A549 (cell line): ENCODE measurements at regions not wholly inside any gene's neighbourhood (a gene's known extent, or its start where the extent isn't known, plus 50 kb on each side); places are given as distances from the start of the nearest gene placed in this dataset.

Experiments used
- ATAC-seq, 2 experiments: fragments of 200-7000 bp in 1 of 2; fragments of >200 bp in 1 of 2; cut with Nextera tagmentation in 1 of 2; cut with Tn5 transposase in 1 of 2; 3 replicates each; pipeline versions ENCODE4 v1.8.0 to v1.9.1; 2018 to 2020; ENCODE audit warnings: mild to moderate bottlenecking in 1 of 2, moderate library complexity in 1 of 2
- CTCF ChIA-PET: fragments of 300-600 bp; sonication (Branson Sonifier 250); formaldehyde crosslinking; extraction: SDS; loops from one replicate; lab custom pipeline; 2021; ENCODE audit warnings: antibody characterized with exemption, inconsistent platforms; lab: Yijun Ruan, JAX
- POLR2A ChIA-PET: fragments of 350-600 bp; formaldehyde crosslinking; extraction: SDS; loops from one replicate; lab custom pipeline; 2021; ENCODE audit warnings: antibody characterized with exemption, inconsistent platforms; lab: Yijun Ruan, JAX
- DNase-seq, 2 experiments: peaks; one replicate each; pipeline versions ENCODE4 v3.0.0 to v3.0.0-alpha.2; 2011 to 2016; ENCODE audit warnings: low read depth in 1 of 2, low spot score in 1 of 2
- FAIRE-seq: peaks from 2 replicates; lab custom pipeline; 2011; peaks lifted over from hg19 to GRCh38; lab: Jason Lieb, UNC
- H3K27ac ChIP-seq, 2 experiments: fragments of >200 bp; sonication (Bioruptor Twin); formaldehyde crosslinking; 3 replicates each; pipeline ENCODE4 v1.5.1; 2016 to 2017
- H3K4me1 ChIP-seq: fragments of >200 bp; sonication (Bioruptor Twin); formaldehyde crosslinking; 3 replicates; pipeline ENCODE4 v1.6.1; 2016
- H3K4me2 ChIP-seq: fragments of >200 bp; sonication (Bioruptor Twin); formaldehyde crosslinking; 3 replicates; pipeline ENCODE4 v1.6.1; 2016
- H3K4me3 ChIP-seq: fragments of >200 bp; sonication (Bioruptor Twin); formaldehyde crosslinking; 3 replicates; pipeline ENCODE4 v1.5.1; 2016
- H3K9me3 ChIP-seq: fragments of >200 bp; sonication (Bioruptor Twin); formaldehyde crosslinking; 3 replicates; pipeline ENCODE4 v1.6.1; 2016
- BCL3 ChIP-seq: fragments of >200 bp; sonication (Bioruptor Twin); formaldehyde crosslinking; IDR thresholded peaks from 3 replicates; pipeline ENCODE4 v1.6.1; 2016
- BHLHE40 ChIP-seq: IDR thresholded peaks from 2 replicates; pipeline ENCODE4 v1.6.1; 2012; ENCODE audit warnings: low read depth, low read length, inconsistent platforms
- CBX8 ChIP-seq: fragments of 200-600 bp; sonication (generic); IDR thresholded peaks from 2 replicates; pipeline ENCODE4 v1.6.1; 2016
- CHD2 ChIP-seq: fragments of 150-350 bp; IDR thresholded peaks from 2 replicates; pipeline ENCODE4 v1.6.1; 2014; ENCODE audit warnings: low read length; ENCODE audit not compliant: partially characterized antibody
- E2F6 ChIP-seq: IDR thresholded peaks from 2 replicates; pipeline ENCODE4 v1.6.1; 2012; ENCODE audit warnings: low read depth, borderline replicate concordance
- EHF ChIP-seq: fragments of 250-450 bp; sonication (Bioruptor Pico); IDR thresholded peaks from 2 replicates; pipeline ENCODE4 v1.5.0; 2020; ENCODE audit warnings: mild to moderate bottlenecking
- EHMT2 ChIP-seq: fragments of 200-600 bp; sonication (generic); IDR thresholded peaks from 2 replicates; pipeline ENCODE4 v1.6.1; 2016; ENCODE audit warnings: antibody characterized with exemption, low read depth, mild to moderate bottlenecking, moderate library complexity
- FOSL2 ChIP-seq, 2 experiments: fragments of 450-650 bp in 1 of 2; fragments of >200 bp in 1 of 2; sonication (Bioruptor Twin) in 1 of 2; formaldehyde crosslinking; IDR thresholded peaks; 2 replicates each; pipeline versions ENCODE4 v1.5.0 to v1.6.1; 2016 to 2020; ENCODE audit warnings: mild to moderate bottlenecking in 1 of 2, moderate library complexity in 1 of 2
- FOXS1 ChIP-seq: fragments of 250-450 bp; sonication (Bioruptor Pico); IDR thresholded peaks from 2 replicates; pipeline ENCODE4 v1.5.0; 2020; ENCODE audit warnings: mild to moderate bottlenecking, moderate library complexity
- GATA3 ChIP-seq: IDR thresholded peaks from 2 replicates; pipeline ENCODE4 v1.6.1; 2012; ENCODE audit warnings: borderline replicate concordance
- HES2 ChIP-seq: fragments of >200 bp; sonication (Bioruptor Twin); formaldehyde crosslinking; IDR thresholded peaks from 2 replicates; pipeline ENCODE4 v1.6.1; 2016
- HEYL ChIP-seq: fragments of 250-450 bp; sonication (Bioruptor Pico); IDR thresholded peaks from 2 replicates; pipeline ENCODE4 v1.8.0; 2021; ENCODE audit warnings: mild to moderate bottlenecking, moderate library complexity
- MAFK ChIP-seq: fragments of 450-650 bp; IDR thresholded peaks from 2 replicates; pipeline ENCODE4 v1.6.1; 2014; ENCODE audit not compliant: partially characterized antibody
- MAZ ChIP-seq: fragments of 150-350 bp; IDR thresholded peaks from 2 replicates; pipeline ENCODE4 v1.6.1; 2014; ENCODE audit warnings: antibody characterized with exemption, low read depth, low read length, borderline replicate concordance
- NFE2L2 ChIP-seq: fragments of 150-350 bp; conservative IDR thresholded peaks from 2 replicates; pipeline ENCODE4 v1.6.1; 2014; ENCODE audit warnings: low read length
- NPAS2 ChIP-seq: fragments of 250-450 bp; sonication (Bioruptor Pico); IDR thresholded peaks from 2 replicates; pipeline ENCODE4 v1.8.0; 2022; ENCODE audit warnings: mild to moderate bottlenecking, moderate library complexity, borderline replicate concordance
- PHF8 ChIP-seq: fragments of 200-600 bp; sonication (generic); IDR thresholded peaks from 2 replicates; pipeline ENCODE4 v1.6.1; 2016; ENCODE audit warnings: low read depth, mild to moderate bottlenecking, antibody characterized with exemption, moderate library complexity, borderline replicate concordance
- RAD21 ChIP-seq, 2 experiments: fragments of >200 bp in 1 of 2; sonication (Bioruptor Twin) in 1 of 2; formaldehyde crosslinking in 1 of 2; IDR thresholded peaks in 1 of 2; conservative IDR thresholded peaks in 1 of 2; 2 replicates in 1 of 2; 3 replicates in 1 of 2; pipeline ENCODE4 v1.6.1; 2012 to 2018; ENCODE audit warnings: inconsistent platforms in 1 of 2
- REST ChIP-seq: fragments of 200-600 bp; sonication (generic); IDR thresholded peaks from 2 replicates; pipeline ENCODE4 v1.6.1; 2016; ENCODE audit warnings: antibody characterized with exemption, mild to moderate bottlenecking, moderate library complexity
- USF2 ChIP-seq: fragments of 450-650 bp; IDR thresholded peaks from 2 replicates; pipeline ENCODE4 v1.6.1; 2014; ENCODE audit warnings: antibody characterized with exemption
- ZFP36 ChIP-seq: fragments of 450-650 bp; IDR thresholded peaks from 2 replicates; pipeline ENCODE4 v1.6.1; 2014; ENCODE audit warnings: borderline replicate concordance; ENCODE audit not compliant: partially characterized antibody
- ZNF302 ChIP-seq: fragments of 250-450 bp; sonication (Bioruptor Pico); IDR thresholded peaks from 2 replicates; pipeline ENCODE4 v1.9.0; 2021; ENCODE audit warnings: inconsistent platforms, mild to moderate bottlenecking, moderate library complexity
- ZSCAN20 ChIP-seq: fragments of 250-450 bp; sonication (Bioruptor Pico); IDR thresholded peaks from 2 replicates; pipeline ENCODE4 v1.8.0; 2022; ENCODE audit warnings: mild to moderate bottlenecking, moderate library complexity
- whole genome bisulfite sequencing: methylation state at CpG from one replicate; pipeline ENCODE4 v1.1.6; 2017; ENCODE audit errors: missing lambda C conversion rate; 5-methylcytosine and 5-hydroxymethylcytosine counted together

GRCh38 chrY:7447881-7448516, 536.4 kb upstream of the AMELY start:
- Histone ChIP-seq H3K4me3 (no peak overlapping the region), H3K9me3 (no peaks in the 10 kb centered on the region), H3K27ac (no peak overlapping the region), H3K4me1 (no peaks in the 10 kb centered on the region), H3K4me2 (no peak overlapping the region)
- FAIRE-seq (no peak), ATAC-seq (no peak), DNase-seq (no peak)
- 15% methylated on average over 8 of the region's 8 CpGs for WGBS
- TF ChIP-seq GATA3: no peak
- TF ChIP-seq EHMT2: no peak
- TF ChIP-seq CBX8: no peak
- TF ChIP-seq HEYL (CRISPR knock-in tag): no peak
- no peak for TF ChIP-seq FOXS1 (CRISPR knock-in tag)
- TF ChIP-seq E2F6: no peak
- no peak for TF ChIP-seq NPAS2 (CRISPR knock-in tag)
- CTCF ChIA-PET: no interaction called here
- POLR2A ChIA-PET: no interaction called here

GRCh38 chrY:7444141-7444540, 532.6 kb upstream of the AMELY start:
- no peak for FAIRE-seq
- H3K4me3 ChIP-seq: no peak overlapping the region
- TF ChIP-seq BCL3 (no peak), HEYL (CRISPR knock-in tag) (no peak), MAZ (no peak), FOSL2 (IDR thresholded peaks at IDR 0.05) (no peak), FOSL2 (CRISPR knock-in tag; IDR thresholded peaks at IDR 0.05) (no peak), NFE2L2 (no peak)
- H3K9me3 ChIP-seq: no peaks in the 10 kb centered on the region
- WGBS: 25% methylated on average over 2 of the region's 3 CpGs
- no peak for ATAC-seq
- POLR2A ChIA-PET: no interaction called here
- H3K4me2 ChIP-seq: no peak overlapping the region
- H3K27ac ChIP-seq: no peak overlapping the region
- CTCF ChIA-PET: no interaction called here
- no peaks in the 10 kb centered on the region for H3K4me1 ChIP-seq
- DNase-seq: no peak

GRCh38 chrY:7440796-7441530, 529.4 kb upstream of the AMELY start:
- no peaks in the 10 kb centered on the region for H3K9me3 ChIP-seq
- H3K4me1 ChIP-seq: no peaks in the 10 kb centered on the region
- H3K4me3 ChIP-seq: no peak overlapping the region
- CTCF ChIA-PET: no interaction called here
- POLR2A ChIA-PET: no interaction called here
- TF ChIP-seq ZFP36: no peak
- TF ChIP-seq CHD2: no peak
- no peak for TF ChIP-seq MAFK
- no peak for TF ChIP-seq NFE2L2
- TF ChIP-seq REST: no peak
- no peak for TF ChIP-seq ZNF302 (CRISPR knock-in tag)
- TF ChIP-seq RAD21 (conservative IDR thresholded peaks at IDR 0.05 in 1 of 2, IDR thresholded peaks at IDR 0.05 in 1 of 2): no peak
- TF ChIP-seq USF2: no peak
- no peak for TF ChIP-seq EHMT2
- TF ChIP-seq FOSL2 (IDR thresholded peaks at IDR 0.05): no peak
- TF ChIP-seq FOSL2 (CRISPR knock-in tag; IDR thresholded peaks at IDR 0.05): no peak
- no peak for TF ChIP-seq BHLHE40
- no peak for TF ChIP-seq ZSCAN20
- TF ChIP-seq PHF8: no peak
- TF ChIP-seq EHF (CRISPR knock-in tag): no peak
- no peak for TF ChIP-seq HES2
- no peak for TF ChIP-seq NPAS2 (CRISPR knock-in tag)
- no peak for DNase-seq
- no peak overlapping the region for H3K27ac ChIP-seq
- WGBS: 12% methylated on average over 4 of the region's 4 CpGs
- FAIRE-seq: no peak
- ATAC-seq: no peak
- H3K4me2 ChIP-seq: no peak overlapping the region
